HG02852 (cell line): ENCODE measurements at regions not wholly inside any gene's neighbourhood (a gene's known extent, or its start where the extent isn't known, plus 50 kb on each side); places are given as distances from the start of the nearest gene placed in this dataset.

Experiments
- ATAC-seq: cut with Tn5 transposase; IDR thresholded peaks from one replicate; pipeline ENCODE4 v1.9.1; 2021; ENCODE audit warnings: mild to moderate bottlenecking, moderate library complexity; ENCODE audit not compliant: unreplicated experiment

GRCh38 chr1:87558921-87559320, 230.2 kb downstream of the LMO4 start:
- ATAC-seq, result no peak

GRCh38 chr1:87560137-87560536, 231.5 kb downstream of the LMO4 start:
- no peak for ATAC-seq

DNA sequence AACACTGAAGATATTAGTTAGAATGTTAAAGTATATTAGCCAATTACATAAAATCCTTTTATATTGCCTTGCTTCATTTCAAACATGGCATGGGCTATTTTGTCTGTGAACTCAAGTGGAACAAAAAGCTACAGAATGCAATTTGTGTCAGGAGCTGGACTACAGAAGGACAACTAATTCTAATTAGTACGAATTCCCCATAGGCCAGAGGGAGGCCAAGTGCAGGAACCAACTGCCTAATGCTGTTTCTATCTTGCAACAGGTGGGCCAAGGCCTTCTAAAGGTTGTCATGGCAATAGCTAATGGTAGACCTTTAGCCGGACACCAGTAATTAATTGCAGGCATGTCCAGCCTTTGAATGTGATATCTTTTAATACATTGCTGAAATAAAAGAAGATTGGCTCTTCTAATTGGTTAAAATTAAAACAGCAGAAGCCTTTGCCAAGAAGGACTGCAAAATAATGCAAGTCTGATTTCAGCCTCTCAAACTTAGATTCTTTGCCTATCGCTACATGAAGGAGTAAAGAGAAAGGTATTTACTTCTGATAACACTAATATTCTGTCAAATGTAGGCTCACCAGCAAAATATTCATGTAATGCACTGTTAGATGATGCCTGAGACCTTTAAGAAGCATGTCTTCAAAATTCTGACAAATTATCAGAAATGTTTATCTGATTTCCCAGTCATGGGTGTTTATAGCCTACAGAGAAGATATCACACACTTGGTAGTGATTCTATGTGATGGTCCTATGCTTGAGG, 232.1 kb downstream of the LMO4 start:
- ATAC-seq, result no peak

GRCh38 chr1:87563211-87563610, 234.5 kb downstream of the LMO4 start:
- ATAC-seq, result no peak

GRCh38 chr1:87565861-87566260, 237.2 kb downstream of the LMO4 start:
- no peak for ATAC-seq

- no peak for ATAC-seq
Measured at GRCh38 chr1:87568005-87568404, 239.3 kb downstream of the LMO4 start.

GRCh38 chr1:87568911-87569310, 240.2 kb downstream of the LMO4 start:
- no peak for ATAC-seq

DNA sequence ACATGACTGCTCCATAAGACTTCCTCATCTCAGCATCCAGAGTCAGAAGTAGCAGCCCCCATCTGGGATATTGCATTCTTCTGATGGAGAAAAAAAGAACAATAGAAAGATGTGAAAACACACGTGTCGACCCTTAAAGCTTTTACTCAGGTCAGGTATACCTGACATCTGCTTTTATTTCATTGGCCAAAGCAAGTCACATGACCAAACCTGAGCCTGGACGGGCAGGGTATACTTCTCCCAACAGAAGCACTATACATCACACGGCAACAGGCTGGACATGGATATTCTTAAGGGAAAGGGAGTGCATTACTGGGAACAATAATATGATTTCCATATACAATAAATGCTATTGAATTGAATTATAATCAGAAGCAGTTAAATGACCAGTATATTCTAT, 243.3 kb downstream of the LMO4 start:
- ATAC-seq, result no peak

GRCh38 chr1:87572891-87573290, 244.2 kb downstream of the LMO4 start:
- ATAC-seq, result no peak

- ATAC-seq, result no peak
Measured at GRCh38 chr1:87575528-87575927, 246.8 kb downstream of the LMO4 start.

- no peak for ATAC-seq
Measured at GRCh38 chr1:87578464-87578863, 249.8 kb downstream of the LMO4 start.

GRCh38 chr1:87583459-87583858, 254.8 kb downstream of the LMO4 start:
- no peak for ATAC-seq

DNA sequence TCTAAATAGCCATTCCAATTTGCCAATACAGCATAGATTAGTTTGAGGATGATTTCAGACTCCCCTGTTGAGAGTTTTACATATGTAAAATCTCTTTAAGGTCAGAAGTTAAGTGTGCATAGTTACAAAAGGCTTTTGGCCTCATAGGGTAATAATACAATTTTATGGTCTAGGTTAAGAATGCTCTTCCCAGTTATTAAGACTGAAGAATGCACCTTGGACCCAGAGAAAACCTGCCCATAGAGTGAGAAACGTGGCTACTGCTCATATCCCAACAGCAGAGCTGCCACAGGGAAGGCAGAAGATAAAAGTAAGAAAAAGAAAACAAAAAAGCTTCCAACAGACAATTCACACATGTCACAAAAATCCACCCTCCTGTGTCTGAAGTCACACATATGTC, 255.9 kb downstream of the LMO4 start:
- no peak for ATAC-seq

DNA sequence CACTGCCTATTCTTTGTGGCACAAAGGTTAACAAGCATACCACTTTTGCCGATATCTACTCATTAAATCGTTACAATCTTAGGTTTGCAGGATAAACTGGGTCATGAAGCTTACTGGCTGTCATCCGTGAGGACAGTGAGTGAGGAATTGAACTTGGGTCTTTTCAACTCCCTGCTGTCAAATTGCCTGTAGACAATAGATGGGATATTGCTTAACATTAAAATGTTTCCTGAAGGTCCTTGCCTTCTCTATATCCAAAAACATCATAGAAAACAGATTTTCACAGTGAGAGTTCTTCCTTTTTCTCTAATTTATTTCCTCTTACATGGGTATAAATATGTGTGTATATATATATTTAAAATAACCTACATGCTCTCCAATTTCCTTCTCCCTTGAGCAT, 257.8 kb downstream of the LMO4 start:
- ATAC-seq, result no peak

DNA sequence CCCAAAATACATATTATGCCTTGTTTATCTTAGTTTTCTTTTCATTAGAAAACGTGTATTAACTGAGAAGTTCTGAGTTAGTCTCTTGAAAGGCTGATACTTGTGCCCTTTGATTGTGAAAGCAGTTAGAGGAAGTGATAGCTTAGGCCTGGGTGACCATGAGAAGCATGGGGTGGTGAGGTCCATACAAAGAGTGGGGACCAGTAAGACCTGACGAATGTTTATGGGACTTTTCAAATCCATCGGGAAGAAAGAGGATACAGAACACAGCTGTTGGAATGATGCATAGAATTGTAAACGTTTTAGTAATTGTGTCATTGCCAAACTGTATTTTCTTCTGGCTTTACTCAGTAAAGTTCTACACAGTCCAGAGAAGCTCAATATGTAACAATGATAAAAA, 259.8 kb downstream of the LMO4 start:
- ATAC-seq, result peak; percentile 54

- ATAC-seq, result no peak
Measured at GRCh38 chr1:87591492-87591891, 262.8 kb downstream of the LMO4 start.

DNA sequence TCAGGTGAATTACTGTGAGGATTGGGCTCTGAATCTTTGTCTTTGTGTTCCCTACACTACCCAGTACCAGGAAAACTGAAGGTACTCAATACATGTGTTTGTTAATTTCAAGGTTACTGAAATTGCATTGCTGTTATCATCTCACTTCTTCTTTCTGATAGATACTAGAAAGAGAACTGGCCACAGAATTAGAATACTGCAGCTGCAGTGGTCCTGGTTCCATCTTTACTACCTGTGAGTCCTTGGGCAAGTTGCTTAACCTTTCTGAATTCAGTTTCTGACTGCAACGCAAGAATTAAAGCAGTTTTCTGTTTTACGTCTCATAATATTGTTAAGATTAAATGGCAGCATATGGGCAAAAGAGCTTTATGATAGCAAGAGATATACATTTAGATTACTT, 263.5 kb downstream of the LMO4 start:
- peak; percentile 95 for ATAC-seq

DNA sequence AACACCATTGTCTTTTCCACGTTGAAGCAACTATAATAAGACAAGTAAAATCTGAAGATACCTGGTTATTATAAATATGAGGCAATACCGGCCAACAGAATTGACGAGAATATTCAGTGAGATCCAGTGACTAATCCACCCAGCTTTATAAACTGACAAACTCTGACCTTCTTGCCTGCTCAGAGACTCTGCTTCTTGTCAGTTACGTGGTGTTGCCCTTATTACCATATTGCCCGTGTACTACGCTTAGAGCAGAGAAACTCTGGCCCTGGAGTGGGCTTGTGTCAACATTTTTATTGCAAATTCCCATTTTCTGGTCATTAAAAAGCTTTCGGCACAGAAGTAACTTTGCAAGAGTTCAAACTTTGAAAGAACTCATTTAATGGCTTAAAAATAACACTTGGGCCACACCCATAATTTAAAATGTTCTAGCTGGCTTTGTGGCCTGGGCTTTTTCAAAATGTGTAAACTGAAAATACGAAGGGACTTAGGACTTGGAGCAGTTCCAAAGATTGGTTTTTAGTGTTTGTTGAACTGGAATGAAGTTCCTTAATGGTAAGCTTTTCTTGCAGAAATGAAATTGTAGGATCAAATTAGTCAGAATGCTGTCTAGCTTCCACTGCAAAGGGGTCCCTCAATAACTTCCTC, 266.2 kb downstream of the LMO4 start:
- no peak for ATAC-seq

DNA sequence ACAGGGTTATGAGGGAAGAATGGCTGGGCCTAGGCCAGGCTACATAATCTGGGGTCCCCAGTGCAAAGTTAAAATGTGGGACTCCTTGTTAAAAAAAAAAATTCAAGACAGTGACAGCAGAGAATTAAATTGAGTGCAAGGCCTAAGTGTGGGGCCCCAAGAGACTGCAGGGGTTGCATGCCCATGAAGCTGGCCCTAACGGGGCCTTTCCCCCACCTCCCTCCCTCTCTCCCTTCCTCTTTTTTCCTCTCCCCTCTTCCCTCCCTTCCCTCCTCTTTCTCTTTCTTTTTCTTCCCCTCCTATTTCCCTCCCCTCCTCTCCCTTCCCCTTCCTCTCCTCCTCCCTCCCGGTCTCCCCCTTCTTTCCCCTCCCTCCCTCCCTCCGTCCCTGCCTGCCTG, 266.7 kb downstream of the LMO4 start:
- ATAC-seq, result no peak

- no peak for ATAC-seq
Measured at GRCh38 chr1:87598429-87598828, 269.7 kb downstream of the LMO4 start.

- ATAC-seq, result no peak
Measured at GRCh38 chr1:87599569-87599968, 270.9 kb downstream of the LMO4 start.

GRCh38 chr1:87600055-87600850, 271.6 kb downstream of the LMO4 start:
- no peak for ATAC-seq
